Stimulated activated memory B cell treated with anti-CD40 and anti-IgM and Interleukin-4, amounts not matched to agents 10 μg/mL and 1 μg/mL and 100 μg/mL, for 72 hours (primary cell): ENCODE measurements at regions not wholly inside any gene's neighbourhood (a gene's known extent, or its start where the extent isn't known, plus 50 kb on each side); places are given as distances from the start of the nearest gene placed in this dataset.

ENCODE experiments used
- ATAC-seq: fragments of 150-1000 bp; cut with Tn5 transposase; 2 replicates; pipeline ENCODE4 v1.10.0; 2021
- H3K27ac Mint-ChIP-seq: one replicate; pipeline ENCODE4 v1.8.0; 2022; ENCODE audit warnings: mild to moderate bottlenecking, mixed read lengths
- H3K27me3 Mint-ChIP-seq: one replicate; pipeline ENCODE4 v1.8.0; 2022; ENCODE audit warnings: mixed read lengths
- H3K36me3 Mint-ChIP-seq: one replicate; pipeline ENCODE4 v1.8.0; 2022; ENCODE audit warnings: mixed read lengths
- H3K4me1 Mint-ChIP-seq: one replicate; pipeline ENCODE4 v1.8.0; 2022; ENCODE audit warnings: mixed read lengths
- H3K4me3 Mint-ChIP-seq: one replicate; pipeline ENCODE4 v1.8.0; 2022; ENCODE audit warnings: mild to moderate bottlenecking, moderate library complexity, mixed read lengths
- H3K9me3 Mint-ChIP-seq: one replicate; pipeline ENCODE4 v1.8.0; 2022; ENCODE audit warnings: mixed read lengths

DNA sequence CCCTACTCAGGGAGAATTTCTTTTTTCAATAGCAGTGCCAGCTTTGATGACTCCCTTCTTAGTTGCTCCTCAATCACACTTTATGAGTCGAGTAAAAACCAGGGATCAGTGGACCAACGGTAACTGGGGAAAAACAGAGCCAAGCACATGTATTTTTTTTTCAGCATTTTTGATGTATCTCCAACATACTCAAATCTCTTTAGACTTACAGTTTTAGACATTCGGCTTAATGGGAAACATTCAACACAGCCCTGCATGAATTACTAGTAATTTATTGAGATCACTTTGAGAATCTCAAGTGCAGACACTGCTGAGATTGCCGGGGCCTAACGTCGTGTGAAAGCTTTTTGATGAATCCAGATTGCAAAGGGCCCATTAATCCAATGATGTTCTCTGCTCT lies 306.7 kb downstream of the NUAK1 start:
- H3K9me3 Mint-ChIP-seq: no peaks in the 10 kb centered on the region
- H3K4me1 Mint-ChIP-seq: no peaks in the 10 kb centered on the region
- no peak overlapping the region for H3K4me3 Mint-ChIP-seq
- H3K27ac Mint-ChIP-seq: no peak overlapping the region
- H3K27me3 Mint-ChIP-seq: no peaks in the 10 kb centered on the region
- H3K36me3 Mint-ChIP-seq: no peaks in the 10 kb centered on the region
- ATAC-seq: no peak

GRCh38 chr12:105832806-105833205 lies 305.9 kb downstream of the NUAK1 start:
- H3K27me3 Mint-ChIP-seq: no peaks in the 10 kb centered on the region
- H3K4me3 Mint-ChIP-seq: no peak overlapping the region
- no peak overlapping the region for H3K27ac Mint-ChIP-seq
- H3K4me1 Mint-ChIP-seq: no peaks in the 10 kb centered on the region
- no peak for ATAC-seq
- H3K9me3 Mint-ChIP-seq: no peaks in the 10 kb centered on the region
- H3K36me3 Mint-ChIP-seq: no peaks in the 10 kb centered on the region

GRCh38 chr12:105834496-105834895 lies 304.3 kb downstream of the NUAK1 start:
- Mint-ChIP-seq H3K9me3 (no peaks in the 10 kb centered on the region), H3K27ac (no peak overlapping the region), H3K36me3 (no peaks in the 10 kb centered on the region), H3K4me3 (no peak overlapping the region), H3K27me3 (peaks cover 8% of the 10 kb centered on the region), H3K4me1 (no peaks in the 10 kb centered on the region)
- ATAC-seq: no peak

DNA sequence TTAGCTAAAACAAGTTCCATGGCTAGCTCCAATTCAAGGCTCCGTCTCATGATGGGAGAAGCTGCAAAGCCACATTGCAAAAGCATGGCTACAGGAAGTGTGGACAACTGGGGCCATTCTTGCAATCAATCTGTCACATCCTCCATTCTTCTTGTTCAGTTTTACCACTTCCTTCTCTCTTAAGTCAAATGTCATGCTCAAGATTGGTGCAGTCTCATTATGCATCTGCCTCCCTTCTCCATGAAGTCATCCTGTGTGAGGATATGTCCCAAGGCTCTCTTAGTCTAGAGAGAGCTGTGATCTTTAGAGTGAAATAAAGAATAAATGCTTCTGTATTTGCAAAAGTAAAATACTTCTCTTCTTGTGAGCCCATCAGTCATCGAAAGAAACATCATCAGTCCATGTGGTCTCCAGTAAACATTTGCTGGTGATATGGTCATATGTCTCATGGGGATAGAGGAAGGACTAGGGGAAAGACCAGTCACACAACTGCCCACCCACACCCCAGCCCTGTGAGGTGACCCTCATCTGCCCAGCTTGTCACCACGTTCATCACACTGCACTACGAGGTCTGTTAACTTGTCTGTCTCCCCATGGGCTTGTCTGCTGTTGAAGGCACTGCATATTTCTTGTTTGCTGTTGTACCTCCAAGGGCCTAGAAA lies 303.0 kb downstream of the NUAK1 start:
- Mint-ChIP-seq H3K36me3 (no peaks in the 10 kb centered on the region), H3K9me3 (no peaks in the 10 kb centered on the region), H3K4me3 (no peak overlapping the region), H3K27me3 (peaks cover 8% of the 10 kb centered on the region), H3K4me1 (no peaks in the 10 kb centered on the region), H3K27ac (no peak overlapping the region)
- ATAC-seq: no peak

DNA sequence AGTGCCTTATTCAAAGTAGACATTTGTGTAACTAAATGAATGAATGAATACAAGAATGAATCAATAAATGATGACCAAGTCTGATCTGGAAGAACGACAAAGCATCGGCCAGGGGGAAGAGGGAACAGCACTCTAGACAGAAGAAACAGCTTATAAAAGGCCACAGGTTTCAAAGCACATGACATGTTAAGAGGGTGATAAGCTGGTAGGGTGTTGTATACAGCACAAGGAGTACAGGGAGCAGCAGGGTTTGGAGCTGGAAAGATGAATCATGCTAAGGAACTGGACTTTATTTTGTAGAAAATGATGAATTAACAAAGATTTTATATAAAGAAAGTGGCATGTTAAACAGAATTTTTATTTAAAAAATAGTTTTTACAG lies 302.5 kb downstream of the NUAK1 start:
- Mint-ChIP-seq H3K36me3 (no peaks in the 10 kb centered on the region), H3K9me3 (no peaks in the 10 kb centered on the region), H3K4me3 (no peak overlapping the region), H3K4me1 (no peaks in the 10 kb centered on the region), H3K27ac (no peak overlapping the region), H3K27me3 (peaks cover 8% of the 10 kb centered on the region)
- no peak for ATAC-seq

DNA sequence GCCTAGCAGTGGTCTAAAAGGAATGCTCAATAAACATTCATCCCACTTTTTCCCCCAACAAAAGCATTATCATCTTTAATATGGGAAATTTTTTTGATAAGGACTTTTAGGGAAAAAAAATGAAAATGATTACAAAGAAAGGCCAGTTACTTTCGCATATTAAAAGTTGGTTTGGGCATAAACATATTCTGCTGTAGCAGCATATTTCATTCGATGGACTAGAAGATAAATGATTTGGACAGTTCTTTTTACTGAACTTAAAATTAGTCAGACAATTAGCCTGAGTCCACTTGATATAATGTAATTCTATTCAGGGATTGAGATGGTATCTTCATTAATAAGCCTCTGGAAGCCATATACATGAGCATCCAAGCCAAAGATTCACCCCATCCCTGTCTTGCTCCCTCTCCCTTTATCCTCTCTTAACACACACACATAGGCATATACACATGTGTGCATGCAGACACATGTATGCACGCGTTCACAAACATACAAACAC lies 299.1 kb downstream of the NUAK1 start:
- no peaks in the 10 kb centered on the region for H3K4me1 Mint-ChIP-seq
- H3K27ac Mint-ChIP-seq: no peak overlapping the region
- H3K9me3 Mint-ChIP-seq: no peaks in the 10 kb centered on the region
- no peaks in the 10 kb centered on the region for H3K36me3 Mint-ChIP-seq
- no peak overlapping the region for H3K4me3 Mint-ChIP-seq
- peaks cover 8% of the 10 kb centered on the region for H3K27me3 Mint-ChIP-seq
- ATAC-seq: no peak

DNA sequence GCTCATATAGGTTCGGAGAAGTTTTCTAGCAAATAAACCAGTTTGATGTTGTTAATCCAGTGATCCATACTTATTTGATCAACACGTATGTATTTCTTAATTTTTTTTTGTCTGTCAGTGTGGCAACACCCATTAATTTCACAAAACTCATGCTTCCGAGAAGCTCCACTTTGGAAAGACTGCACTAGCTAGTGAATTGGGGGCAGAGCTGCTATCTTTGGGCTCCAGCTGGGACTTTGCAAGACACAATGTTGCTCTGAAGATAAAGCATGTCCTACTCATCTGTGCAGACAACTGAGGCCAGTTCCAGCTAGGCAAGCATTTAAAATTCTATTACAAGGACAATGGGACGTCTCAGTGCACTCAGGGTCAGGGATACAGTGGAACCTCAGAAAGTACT lies 298.4 kb downstream of the NUAK1 start:
- Mint-ChIP-seq H3K4me1 (no peaks in the 10 kb centered on the region), H3K9me3 (no peaks in the 10 kb centered on the region), H3K27ac (no peak overlapping the region), H3K27me3 (peaks cover 8% of the 10 kb centered on the region), H3K36me3 (no peaks in the 10 kb centered on the region), H3K4me3 (no peak overlapping the region)
- ATAC-seq: no peak

DNA sequence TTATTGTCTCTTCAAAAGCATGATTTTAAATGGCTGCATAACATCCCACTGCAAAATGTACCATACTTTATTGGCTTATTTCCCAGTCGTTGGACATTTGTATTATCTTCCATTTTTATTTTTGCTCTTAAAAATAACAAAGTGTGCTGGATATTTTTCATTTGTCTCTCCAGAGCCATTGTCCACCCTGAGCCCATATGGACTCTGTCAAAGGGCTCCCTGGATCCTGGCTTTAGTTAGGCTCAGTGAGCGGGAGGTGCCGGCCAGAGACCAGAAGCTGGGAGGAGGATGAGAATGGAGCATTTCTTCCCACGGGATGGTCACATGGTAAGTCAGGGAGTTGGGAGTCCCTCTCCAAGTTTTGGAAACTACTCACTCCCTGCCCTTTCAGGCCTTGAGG lies 296.9 kb downstream of the NUAK1 start:
- H3K4me3 Mint-ChIP-seq: no peak overlapping the region
- no peak overlapping the region for H3K27ac Mint-ChIP-seq
- ATAC-seq: no peak
- no peaks in the 10 kb centered on the region for H3K9me3 Mint-ChIP-seq
- H3K4me1 Mint-ChIP-seq: no peaks in the 10 kb centered on the region
- H3K27me3 Mint-ChIP-seq: peaks cover 8% of the 10 kb centered on the region
- no peaks in the 10 kb centered on the region for H3K36me3 Mint-ChIP-seq

DNA sequence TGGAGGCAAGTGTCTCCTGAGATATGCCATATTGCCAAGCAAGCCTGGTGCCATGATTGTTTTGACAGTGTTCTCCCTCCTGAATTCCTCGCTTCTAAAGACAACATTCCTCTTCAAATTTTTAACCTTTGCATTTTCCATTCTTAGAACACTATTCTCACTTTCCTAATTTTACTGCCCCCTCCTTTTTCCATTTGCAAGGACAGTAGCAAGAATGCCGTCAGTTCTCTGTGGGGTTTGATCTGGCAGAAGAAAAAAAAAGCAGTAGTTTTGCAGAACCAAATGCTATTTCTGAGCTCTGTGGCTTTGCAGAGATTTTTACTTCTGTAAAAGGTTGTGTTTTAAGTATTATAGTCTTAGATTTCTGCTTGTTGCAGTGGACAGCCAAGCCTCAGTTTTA lies 295.2 kb downstream of the NUAK1 start:
- H3K4me3 Mint-ChIP-seq: no peak overlapping the region
- H3K4me1 Mint-ChIP-seq: no peaks in the 10 kb centered on the region
- H3K36me3 Mint-ChIP-seq: no peaks in the 10 kb centered on the region
- peaks cover 7% of the 10 kb centered on the region for H3K27me3 Mint-ChIP-seq
- no peaks in the 10 kb centered on the region for H3K9me3 Mint-ChIP-seq
- no peak for ATAC-seq
- no peak overlapping the region for H3K27ac Mint-ChIP-seq

GRCh38 chr12:105843986-105844760 lies 294.6 kb downstream of the NUAK1 start:
- no peak overlapping the region for H3K27ac Mint-ChIP-seq
- H3K9me3 Mint-ChIP-seq: no peaks in the 10 kb centered on the region
- no peaks in the 10 kb centered on the region for H3K36me3 Mint-ChIP-seq
- peaks cover under 1% of the 10 kb centered on the region for H3K27me3 Mint-ChIP-seq
- H3K4me1 Mint-ChIP-seq: no peaks in the 10 kb centered on the region
- no peak for ATAC-seq
- no peak overlapping the region for H3K4me3 Mint-ChIP-seq

DNA sequence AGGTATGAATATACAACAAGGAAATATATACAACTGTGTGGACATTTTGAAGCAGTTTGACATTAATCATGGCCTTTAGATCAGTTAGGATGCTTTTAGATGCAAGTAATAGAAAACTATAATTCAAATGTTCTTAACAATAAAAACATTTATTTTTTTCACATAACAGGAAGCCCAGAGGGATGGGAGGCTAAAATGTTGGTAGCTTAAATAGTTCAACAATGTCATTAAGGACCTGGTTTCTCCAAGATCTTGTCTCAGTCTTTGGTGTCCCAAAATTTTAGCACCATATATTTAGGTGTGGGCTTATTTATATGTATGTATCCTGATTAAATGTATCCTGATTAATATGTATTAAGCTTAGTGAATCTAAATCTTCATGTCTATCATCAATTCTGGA lies 292.4 kb downstream of the NUAK1 start:
- Mint-ChIP-seq H3K27ac (no peak overlapping the region), H3K9me3 (no peaks in the 10 kb centered on the region), H3K4me3 (no peak overlapping the region), H3K4me1 (no peaks in the 10 kb centered on the region), H3K36me3 (no peaks in the 10 kb centered on the region), H3K27me3 (peaks cover 7% of the 10 kb centered on the region)
- ATAC-seq: no peak

- ATAC-seq: no peak
- H3K9me3 Mint-ChIP-seq: no peaks in the 10 kb centered on the region
- no peaks in the 10 kb centered on the region for H3K4me1 Mint-ChIP-seq
- no peak overlapping the region for H3K27ac Mint-ChIP-seq
- peaks cover 7% of the 10 kb centered on the region for H3K27me3 Mint-ChIP-seq
- H3K4me3 Mint-ChIP-seq: no peak overlapping the region
- no peaks in the 10 kb centered on the region for H3K36me3 Mint-ChIP-seq
Observed at GRCh38 chr12:105847068-105847467, 291.7 kb downstream of the NUAK1 start.

DNA sequence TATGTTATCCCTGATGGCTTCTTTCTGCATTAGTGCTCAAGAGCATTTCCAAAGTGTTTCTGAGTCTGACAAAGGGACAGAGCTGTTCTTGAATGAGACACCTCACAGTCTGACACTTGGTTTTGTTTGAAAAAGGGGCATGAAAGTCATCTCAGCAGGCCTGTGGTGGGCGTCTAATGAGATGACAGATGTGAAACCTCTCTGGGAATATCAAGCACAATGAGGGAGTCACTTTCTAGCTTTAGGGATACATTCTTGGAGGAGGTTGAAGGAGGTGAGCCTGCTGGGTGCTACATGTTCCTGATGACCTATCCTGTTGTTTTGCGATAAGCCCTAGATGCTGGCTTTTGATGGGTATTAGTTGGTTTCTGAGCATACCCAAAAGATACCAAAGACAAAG lies 290.5 kb downstream of the NUAK1 start:
- Mint-ChIP-seq H3K27me3 (peaks cover 7% of the 10 kb centered on the region), H3K27ac (no peak overlapping the region), H3K36me3 (no peaks in the 10 kb centered on the region), H3K9me3 (no peaks in the 10 kb centered on the region), H3K4me3 (no peak overlapping the region), H3K4me1 (no peaks in the 10 kb centered on the region)
- ATAC-seq: no peak

DNA sequence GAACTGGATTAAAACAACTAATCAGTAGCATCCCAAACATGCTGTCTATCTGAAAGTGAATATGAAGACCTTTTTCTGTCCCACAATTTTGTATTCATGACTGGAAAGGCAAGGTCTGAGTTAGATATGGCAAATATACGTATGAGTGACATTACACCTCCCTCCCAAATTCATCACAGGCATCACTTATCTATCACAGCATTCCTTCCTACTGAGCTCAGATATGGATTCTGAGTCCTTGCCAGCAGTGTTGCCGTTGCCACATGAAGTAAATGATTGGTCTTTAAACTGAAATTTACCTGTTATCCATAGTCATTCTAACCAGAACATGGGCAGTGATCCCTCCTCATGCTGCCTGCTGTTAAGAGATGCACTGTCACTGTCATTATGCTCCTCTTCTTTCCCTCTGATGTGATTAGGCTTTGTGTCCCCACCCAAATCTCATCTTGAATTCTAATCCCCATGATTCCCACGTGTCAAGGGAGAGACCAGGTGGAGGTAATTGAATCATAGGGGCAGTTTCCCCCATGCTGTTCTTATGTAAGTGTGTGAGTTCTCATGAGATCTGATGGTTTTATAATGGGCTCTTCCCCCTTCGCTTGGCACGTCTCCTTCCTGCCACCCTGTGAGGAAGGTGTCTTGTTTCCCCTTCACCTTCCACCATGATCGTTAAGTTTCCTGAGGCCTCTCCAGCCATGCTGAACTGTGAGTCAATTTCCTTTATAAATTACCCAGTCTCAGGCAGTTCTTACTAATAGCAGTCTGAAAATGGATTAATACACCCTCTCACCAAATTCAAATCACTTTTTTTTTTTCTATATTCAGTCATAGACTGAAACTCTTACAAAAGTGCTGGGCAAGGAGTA lies 288.4 kb downstream of the NUAK1 start:
- H3K27me3 Mint-ChIP-seq: peaks cover 7% of the 10 kb centered on the region
- H3K9me3 Mint-ChIP-seq: no peaks in the 10 kb centered on the region
- H3K4me1 Mint-ChIP-seq: no peaks in the 10 kb centered on the region
- H3K36me3 Mint-ChIP-seq: no peaks in the 10 kb centered on the region
- no peak for ATAC-seq
- no peak overlapping the region for H3K27ac Mint-ChIP-seq
- H3K4me3 Mint-ChIP-seq: no peak overlapping the region

DNA sequence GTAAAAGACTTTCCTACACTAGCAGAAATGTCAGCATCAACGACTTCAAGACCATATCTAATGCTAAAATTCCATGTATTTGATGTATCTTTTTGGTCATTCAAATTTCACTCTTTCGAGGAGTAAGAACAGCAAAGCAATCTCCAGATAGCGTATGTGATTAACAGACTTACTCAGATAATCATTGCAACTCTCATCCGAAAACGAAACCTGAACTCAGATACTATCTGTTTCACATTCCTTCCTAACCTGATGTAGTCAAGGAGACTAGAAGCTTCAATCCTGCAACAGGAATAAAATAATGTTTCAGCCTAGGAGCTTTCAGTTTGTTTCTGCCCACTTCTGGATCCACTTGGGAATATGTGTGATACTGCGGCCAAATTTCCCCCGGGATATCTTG lies 286.3 kb downstream of the NUAK1 start:
- no peaks in the 10 kb centered on the region for H3K4me1 Mint-ChIP-seq
- peaks cover 7% of the 10 kb centered on the region for H3K27me3 Mint-ChIP-seq
- H3K4me3 Mint-ChIP-seq: no peak overlapping the region
- peaks cover 4% of the 10 kb centered on the region for H3K9me3 Mint-ChIP-seq
- H3K27ac Mint-ChIP-seq: no peak overlapping the region
- ATAC-seq: no peak
- H3K36me3 Mint-ChIP-seq: no peaks in the 10 kb centered on the region
